IPS-NIHi11 (cell line): ENCODE measurements at regions not wholly inside any gene's neighbourhood (a gene's known extent, or its start where the extent isn't known, plus 50 kb on each side); places are given as distances from the start of the nearest gene placed in this dataset.
"Not testable (repeated sequence)": the region's sequence is repeated elsewhere in the genome, so short reads cannot be mapped to it uniquely, and the experiment has no call there.

ENCODE experiments used
- DNase-seq: peaks from one replicate; pipeline ENCODE4 v3.0.0; 2012; ENCODE audit warnings: mixed read lengths, low spot score

- DNase-seq: no peak
Measured at GRCh38 chr5:17087035-17087434, 130.4 kb upstream of the BASP1 start.

GRCh38 chr5:17088051-17088450, 129.4 kb upstream of the BASP1 start:
- no peak for DNase-seq

GRCh38 chr5:17089001-17089400, 128.4 kb upstream of the BASP1 start:
- DNase-seq: no peak

GRCh38 chr5:17089690-17090089, 127.7 kb upstream of the BASP1 start:
- no peak for DNase-seq

- no peak for DNase-seq
Measured at GRCh38 chr5:17090839-17091238, 126.6 kb upstream of the BASP1 start.

- no peak for DNase-seq
Measured at GRCh38 chr5:17094830-17095229, 122.6 kb upstream of the BASP1 start.

GRCh38 chr5:17096952-17097695, 120.3 kb upstream of the BASP1 start:
- peak; percentile 42 for DNase-seq

- DNase-seq: no peak
Measured at GRCh38 chr5:17099946-17100345, 117.5 kb upstream of the BASP1 start.

- no peak for DNase-seq
Measured at GRCh38 chr5:17103461-17103860, 114.0 kb upstream of the BASP1 start.

GRCh38 chr5:17105744-17106418, 111.5 kb upstream of the BASP1 start:
- DNase-seq: no peak

- no peak for DNase-seq
Measured at GRCh38 chr5:17106521-17106920, 110.9 kb upstream of the BASP1 start.

- not testable (repeated sequence) for DNase-seq
Measured at GRCh38 chr5:17112091-17112716, 105.2 kb upstream of the BASP1 start.

GRCh38 chr5:17113174-17113958, 104.1 kb upstream of the BASP1 start:
- no peak for DNase-seq

- no peak for DNase-seq
Measured at GRCh38 chr5:17114233-17114632, 103.2 kb upstream of the BASP1 start.

GRCh38 chr5:17114715-17115599, 102.5 kb upstream of the BASP1 start:
- DNase-seq: no peak

GRCh38 chr5:17115855-17116254, 101.6 kb upstream of the BASP1 start:
- no peak for DNase-seq

GRCh38 chr5:17118631-17119030, 98.8 kb upstream of the BASP1 start:
- peak; percentile 25 for DNase-seq

- no peak for DNase-seq
Measured at GRCh38 chr5:17120209-17120608, 97.2 kb upstream of the BASP1 start.

GRCh38 chr5:17121776-17122175, 95.7 kb upstream of the BASP1 start:
- DNase-seq: no peak

- no peak for DNase-seq
Measured at GRCh38 chr5:17123010-17123409, 94.4 kb upstream of the BASP1 start.

- DNase-seq: not testable (repeated sequence)
Measured at GRCh38 chr5:17123773-17124172, 93.7 kb upstream of the BASP1 start.
